ENCODE measurements at regions not wholly inside any gene's neighbourhood (a gene's known extent, or its start where the extent isn't known, plus 50 kb on each side); places are given as distances from the start of the nearest gene placed in this dataset.

GRCh38 chr14:100659345-100660001 is 67.2 kb upstream of the DLK1 start:
- WGBS, 5 donors = 89 to 94% (median 91%) methylated on average over 6 to 17 of the region's 17 CpGs
- H3K4me1 ChIP-seq = peaks cover 4 to 10% (median 6%) of the 10 kb centered on the region in 4 donors
- no peak for TF ChIP-seq EP300 (IDR thresholded peaks at IDR 0.05)
- no peak for TF ChIP-seq CTCF (IDR thresholded peaks at IDR 0.05)
- no peak for TF ChIP-seq POLR2A (IDR thresholded peaks at IDR 0.05)
- TF ChIP-seq POLR2AphosphoS5 (IDR thresholded peaks at IDR 0.05) = no peak
- H3K27me3 ChIP-seq = peaks cover 4 to 27% (median 16%) of the 10 kb centered on the region in 3 donors
- H3K4me3 ChIP-seq = no peak overlapping the region
- no peak overlapping the region for H3K27ac ChIP-seq
- no peaks in the 10 kb centered on the region for H3K9me3 ChIP-seq
- intact Hi-C loops (cut with DNase I; ENCODE audit: low total_unique reads) = no loop called here
- H3K36me3 ChIP-seq = no peaks in the 10 kb centered on the region
- no peak for DNase-seq

- peaks cover 0 to 14% (median 2%) of the 10 kb centered on the region in 4 donors for H3K4me1 ChIP-seq
- DNase-seq = no peak
- H3K36me3 ChIP-seq = no peaks in the 10 kb centered on the region
- H3K27ac ChIP-seq = peak overlapping the region in 1 of 5 donors; percentile 52
- no peak overlapping the region for H3K4me3 ChIP-seq
- peaks cover 0 to 21% (median 14%) of the 10 kb centered on the region in 3 donors for H3K27me3 ChIP-seq
- 77 to 86% (median 85%) methylated on average over 6 of the region's 6 CpGs for WGBS, 5 donors
- TF ChIP-seq POLR2AphosphoS5 (IDR thresholded peaks at IDR 0.05) = no peak
- no peak for TF ChIP-seq CTCF (IDR thresholded peaks at IDR 0.05)
- no peak for TF ChIP-seq EP300 (IDR thresholded peaks at IDR 0.05)
- TF ChIP-seq POLR2A (IDR thresholded peaks at IDR 0.05) = no peak
- intact Hi-C loops (cut with DNase I; ENCODE audit: low total_unique reads) = no loop called here
- no peaks in the 10 kb centered on the region for H3K9me3 ChIP-seq
Observed at GRCh38 chr14:100660498-100660881, 66.2 kb upstream of the DLK1 start.

GRCh38 chr14:100660882-100661635 is 65.6 kb upstream of the DLK1 start:
- Histone ChIP-seq H3K27me3 (peaks cover 0 to 21% (median 9%) of the 10 kb centered on the region in 3 donors), H3K36me3 (no peaks in the 10 kb centered on the region), H3K9me3 (no peaks in the 10 kb centered on the region), H3K4me1 (peaks cover 0 to 19% (median 6%) of the 10 kb centered on the region in 4 donors), H3K4me3 (no peak overlapping the region), H3K27ac (peak overlapping the region in 1 of 5 donors; percentile 53)
- WGBS, 5 donors = 61 to 75% (median 72%) methylated on average over 18 of the region's 18 CpGs
- intact Hi-C loops (cut with DNase I; ENCODE audit: low total_unique reads) = no loop called here
- TF ChIP-seq CTCF (IDR thresholded peaks at IDR 0.05) = no peak
- peak in 1 of 3 donors; percentile 46 for TF ChIP-seq POLR2AphosphoS5 (IDR thresholded peaks at IDR 0.05)
- TF ChIP-seq POLR2A (IDR thresholded peaks at IDR 0.05) = no peak
- no peak for TF ChIP-seq EP300 (IDR thresholded peaks at IDR 0.05)
- DNase-seq = peak in 1 of 2 donors; percentile 68

- no peaks in the 10 kb centered on the region for H3K36me3 ChIP-seq
- TF ChIP-seq EP300 (IDR thresholded peaks at IDR 0.05) = no peak
- peak in 5 of 7 experiments; percentile 21 to 95 (median 86) for TF ChIP-seq CTCF (IDR thresholded peaks at IDR 0.05)
- TF ChIP-seq POLR2A (IDR thresholded peaks at IDR 0.05) = no peak
- no peak overlapping the region for H3K27ac ChIP-seq
- intact Hi-C loops (cut with DNase I; ENCODE audit: low total_unique reads) = no loop called here
- 33 to 37% (median 36%) methylated on average over 21 of the region's 21 CpGs for WGBS, 5 donors
- H3K4me1 ChIP-seq = peaks cover 0 to 19% (median 6%) of the 10 kb centered on the region in 4 donors
- DNase-seq = peak; percentile 71 to 91
- H3K9me3 ChIP-seq = no peaks in the 10 kb centered on the region
- H3K4me3 ChIP-seq = no peak overlapping the region
- peaks cover 0 to 38% (median 8%) of the 10 kb centered on the region in 3 donors for H3K27me3 ChIP-seq
Observed at GRCh38 chr14:100662879-100663760, 63.6 kb upstream of the DLK1 start.

All from stomach (tissue), 8 donors.